GM23248 (cell line): ENCODE measurements at regions not wholly inside any gene's neighbourhood (a gene's known extent, or its start where the extent isn't known, plus 50 kb on each side); places are given as distances from the start of the nearest gene placed in this dataset.

Experiments
- DNase-seq: peaks from one replicate; pipeline ENCODE4 v3.0.0-alpha.2; 2015
- H2AFZ ChIP-seq: fragments of 200-600 bp; sonication (generic); 2 replicates; pipeline ENCODE4 v1.6.1; 2016; ENCODE audit warnings: antibody characterized with exemption
- H3F3A ChIP-seq: fragments of 200-600 bp; sonication (generic); 2 replicates; pipeline ENCODE4 v1.6.1; 2016; ENCODE audit warnings: mild to moderate bottlenecking, antibody characterized with exemption, mixed run types; ENCODE audit not compliant: insufficient read depth
- H3K27ac ChIP-seq: fragments of 200-600 bp; sonication (generic); 2 replicates; pipeline ENCODE4 v1.5.1; 2016; ENCODE audit warnings: mild to moderate bottlenecking
- H3K27me3 ChIP-seq: fragments of 200-600 bp; sonication (generic); replicated peaks from 2 replicates; pipeline ENCODE4 v1.6.1; 2016; ENCODE audit warnings: mild to moderate bottlenecking; ENCODE audit not compliant: insufficient read depth
- H3K36me3 ChIP-seq: fragments of 200-600 bp; sonication (generic); 2 replicates; pipeline ENCODE4 v1.6.1; 2016; ENCODE audit warnings: low read depth, mild to moderate bottlenecking
- H3K4me1 ChIP-seq: fragments of 200-600 bp; sonication (generic); 2 replicates; pipeline ENCODE4 v1.6.1; 2016; ENCODE audit warnings: mild to moderate bottlenecking; ENCODE audit not compliant: insufficient read depth
- H3K4me2 ChIP-seq: fragments of 200-600 bp; sonication (generic); one replicate; pipeline ENCODE4 v1.6.1; 2016; ENCODE audit warnings: mild to moderate bottlenecking; ENCODE audit not compliant: unreplicated experiment
- H3K4me3 ChIP-seq: fragments of 200-600 bp; sonication (generic); 2 replicates; pipeline ENCODE4 v1.5.1; 2016; ENCODE audit warnings: mild to moderate bottlenecking
- H3K79me2 ChIP-seq: fragments of 200-600 bp; sonication (generic); 2 replicates; pipeline ENCODE4 v1.6.1; 2016; ENCODE audit warnings: mild to moderate bottlenecking; ENCODE audit not compliant: insufficient read depth
- H3K9ac ChIP-seq: fragments of 200-600 bp; sonication (generic); 2 replicates; pipeline ENCODE4 v1.6.1; 2016; ENCODE audit warnings: mild to moderate bottlenecking
- H3K9me2 ChIP-seq: fragments of 200-600 bp; sonication (generic); 2 replicates; pipeline ENCODE4 v1.6.1; 2016; ENCODE audit warnings: mixed run types, mild to moderate bottlenecking, moderate library complexity; ENCODE audit not compliant: insufficient read depth
- H3K9me3 ChIP-seq: fragments of 200-600 bp; sonication (generic); one replicate; pipeline ENCODE4 v1.6.1; 2017; ENCODE audit warnings: low read depth
- H4K20me1 ChIP-seq: fragments of 200-600 bp; sonication (generic); 2 replicates; pipeline ENCODE4 v1.6.0; 2016; ENCODE audit not compliant: insufficient read depth
- EZH2 ChIP-seq: fragments of 200-600 bp; sonication (generic); IDR thresholded peaks from 2 replicates; pipeline ENCODE4 v1.6.1; 2018; ENCODE audit warnings: antibody characterized with exemption, mild to moderate bottlenecking; ENCODE audit not compliant: insufficient read depth, poor library complexity, severe bottlenecking
- EZH2phosphoT487 ChIP-seq: fragments of 200-600 bp; sonication (generic); IDR thresholded peaks from 2 replicates; pipeline ENCODE4 v1.6.1; 2018; ENCODE audit warnings: antibody characterized with exemption, moderate library complexity, mild to moderate bottlenecking, low read depth; ENCODE audit not compliant: insufficient read depth
- WGBS, 2 experiments: methylation state at CpG; one replicate each; pipeline ENCODE4 v1.1.6; 2015 to 2017; ENCODE audit warnings: low lambda C conversion rate in 2 of 2, low coverage in 1 of 2; ENCODE audit errors: missing lambda C conversion rate in 2 of 2; 5-methylcytosine and 5-hydroxymethylcytosine counted together
- in situ Hi-C: fragments of 300-500 bp; cut with MboI; formaldehyde crosslinking; loops from 2 replicates; pipeline ENCODE4 v1.15.0; 2020

DNA sequence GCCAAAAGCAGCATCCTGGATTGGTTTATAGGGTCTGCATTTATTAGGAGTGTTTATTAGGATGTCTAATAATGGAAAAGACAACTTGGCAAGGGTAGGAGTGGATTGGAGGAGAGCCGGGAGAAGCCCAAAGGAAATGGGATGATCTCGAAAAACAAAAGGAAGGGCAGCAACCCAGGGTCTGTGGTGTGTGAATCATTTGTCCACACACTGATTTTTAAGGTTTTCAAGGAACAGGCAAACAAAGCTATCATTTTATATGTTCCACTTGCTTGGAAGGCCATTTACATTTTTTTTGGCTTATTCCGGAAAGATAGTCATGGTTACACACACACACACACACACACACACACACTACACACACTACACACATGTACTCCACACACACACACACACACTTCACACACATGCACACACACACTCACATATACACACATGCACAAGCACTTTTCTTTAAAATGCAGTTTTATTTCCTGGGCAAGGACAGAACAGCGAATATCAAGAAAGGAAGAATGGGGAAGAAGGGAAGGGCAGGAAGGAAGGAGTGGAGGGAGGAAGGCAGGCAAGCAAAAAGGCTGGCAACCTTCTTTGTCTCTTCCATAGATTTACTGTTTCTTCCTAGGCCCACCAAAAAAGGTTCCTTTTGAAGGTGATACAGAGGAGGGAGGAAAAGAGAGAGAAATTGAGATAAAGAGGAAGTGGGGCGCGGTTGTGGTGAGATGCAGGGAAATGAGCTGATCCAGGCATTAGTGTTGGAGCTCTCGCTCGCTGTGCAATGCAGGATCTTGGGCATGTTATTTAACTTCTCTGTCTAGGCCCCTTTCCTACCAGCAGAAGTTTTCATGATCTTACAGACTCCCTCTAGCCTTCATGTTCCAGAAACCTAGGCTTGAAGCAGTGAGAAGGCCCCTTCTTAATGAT, 88.6 kb upstream of the MAML3 start:
- Histone ChIP-seq H3K4me1 (peaks cover 15% of the 10 kb centered on the region), H3K27ac (no peak overlapping the region), H3K9me2 (no peaks in the 10 kb centered on the region), H3K9me3 (no peaks in the 10 kb centered on the region), H3K4me3 (no peak overlapping the region), H3F3A (peaks cover 5% of the 10 kb centered on the region; the same call in 1 of the 2 replicates), H3K79me2 (no peaks in the 10 kb centered on the region), H2AFZ (peak overlapping the region; percentile 41; the same call in 1 of the 2 replicates), H3K36me3 (no peaks in the 10 kb centered on the region), H3K4me2 (no peak overlapping the region), H3K9ac (no peak overlapping the region), H3K27me3 (no peaks in the 10 kb centered on the region), H4K20me1 (no peaks in the 10 kb centered on the region)
- DNase-seq: no peak
- TF ChIP-seq EZH2phosphoT487: no peak
- TF ChIP-seq EZH2: no peak
- in situ Hi-C loops: loop anchor here (10.0 kb wide), 1 partner anchor 188 kb away; no protein-coding TSS in a partner anchor
- WGBS, 2 experiments: 93 to 97% methylated on average over 8 of the region's 8 CpGs

DNA sequence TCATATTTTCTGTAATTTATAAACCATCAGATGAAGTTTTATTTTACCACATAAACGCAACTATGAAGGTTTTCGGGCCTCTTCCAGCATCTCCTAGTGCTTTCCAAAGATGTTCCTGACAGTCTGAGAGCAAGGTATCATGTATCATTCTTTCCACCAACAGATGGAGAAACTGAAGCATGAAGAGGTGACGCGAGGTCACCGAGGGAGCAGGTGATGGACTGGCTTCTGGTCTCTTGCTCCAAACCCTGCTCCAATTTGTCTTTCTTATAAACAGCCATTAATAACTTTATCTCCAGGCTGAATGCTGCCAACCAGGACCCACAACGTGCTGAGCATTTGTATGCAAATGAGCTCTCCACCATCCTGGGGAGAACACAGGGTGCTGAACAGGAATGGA, 86.3 kb upstream of the MAML3 start:
- Histone ChIP-seq H3K9ac (no peak overlapping the region), H3K9me3 (no peaks in the 10 kb centered on the region), H3K36me3 (no peaks in the 10 kb centered on the region), H2AFZ (no peak overlapping the region), H3K9me2 (no peaks in the 10 kb centered on the region), H4K20me1 (no peaks in the 10 kb centered on the region), H3K27ac (no peak overlapping the region), H3K4me2 (no peak overlapping the region), H3K27me3 (no peaks in the 10 kb centered on the region), H3K79me2 (no peaks in the 10 kb centered on the region), H3K4me3 (no peak overlapping the region), H3F3A (peaks cover 18% of the 10 kb centered on the region), H3K4me1 (peaks cover 27% of the 10 kb centered on the region)
- DNase-seq: no peak
- WGBS, 2 experiments: 89 to 93% methylated on average over 6 of the region's 6 CpGs
- TF ChIP-seq EZH2 (no peak), EZH2phosphoT487 (no peak)
- in situ Hi-C loops: loop anchor here (10.0 kb wide), 1 partner anchor 185 kb away; no protein-coding TSS in a partner anchor

DNA sequence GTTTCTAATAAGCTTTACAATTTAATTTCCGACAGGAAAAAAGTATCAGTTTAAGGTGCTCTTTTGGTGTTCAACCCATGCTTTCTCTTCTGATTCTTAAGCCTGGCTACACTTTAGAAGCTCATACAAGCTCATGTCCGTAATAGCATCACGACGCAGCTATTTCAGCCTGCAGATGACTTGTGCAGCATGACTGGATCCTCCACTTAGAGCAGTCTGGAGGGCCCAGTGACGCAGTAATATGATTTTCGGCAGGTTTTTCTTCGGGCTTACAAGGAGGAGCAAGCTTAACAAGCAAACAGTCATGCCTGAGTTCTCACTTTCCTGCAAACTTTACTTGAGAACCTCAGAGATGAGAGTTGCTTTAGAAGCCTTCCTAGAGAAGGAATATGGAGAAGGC, 85.3 kb upstream of the MAML3 start:
- Histone ChIP-seq H3F3A (peaks cover 18% of the 10 kb centered on the region), H3K27ac (no peak overlapping the region), H3K4me3 (no peak overlapping the region), H3K4me2 (no peak overlapping the region), H3K9me3 (no peaks in the 10 kb centered on the region), H3K9me2 (no peaks in the 10 kb centered on the region), H3K9ac (no peak overlapping the region), H3K27me3 (no peaks in the 10 kb centered on the region), H4K20me1 (no peaks in the 10 kb centered on the region), H2AFZ (no peak overlapping the region), H3K36me3 (no peaks in the 10 kb centered on the region), H3K4me1 (peaks cover 27% of the 10 kb centered on the region), H3K79me2 (no peaks in the 10 kb centered on the region)
- TF ChIP-seq EZH2phosphoT487 (no peak), EZH2 (no peak)
- in situ Hi-C loops: no loop called here
- no peak for DNase-seq
- WGBS, 2 experiments: 97 to 98% methylated on average over 7 of the region's 7 CpGs

DNA sequence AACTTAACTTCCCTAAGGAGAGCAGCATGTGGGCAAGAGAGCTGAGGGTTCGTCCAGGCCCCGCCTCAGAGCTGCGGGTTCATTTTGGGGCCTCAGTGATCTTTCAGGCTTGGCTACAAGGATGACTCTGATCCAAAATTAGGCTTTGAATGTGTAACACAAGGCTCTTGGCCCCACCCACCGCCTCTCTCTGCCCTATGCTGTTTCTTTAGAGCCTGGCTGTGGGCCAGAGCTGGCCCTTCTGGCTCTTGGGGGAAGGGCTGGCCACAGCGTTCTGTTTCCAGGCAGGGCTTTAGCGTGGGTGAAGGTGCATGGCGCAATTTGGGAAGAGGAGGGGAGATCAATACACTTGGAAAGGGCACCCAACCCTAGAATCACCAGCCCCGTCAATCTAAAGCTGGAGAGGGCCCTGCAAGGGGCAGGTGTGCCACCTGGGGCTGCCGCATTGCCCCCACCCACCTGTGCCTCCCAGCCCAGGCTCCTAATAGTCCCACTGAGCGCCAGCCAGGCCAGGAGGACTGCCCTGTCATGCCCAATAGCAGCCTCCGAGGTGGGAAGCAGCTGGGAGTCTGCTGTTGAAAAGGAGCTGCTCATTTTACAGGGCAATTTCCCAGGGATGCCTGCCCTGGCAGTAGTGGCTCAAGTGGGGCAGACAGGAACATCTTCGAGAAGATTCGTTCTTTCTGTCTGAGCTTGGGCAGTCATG, 84.5 kb upstream of the MAML3 start:
- peak; percentile 94 for DNase-seq
- no peaks in the 10 kb centered on the region for H3K36me3 ChIP-seq
- H3K4me3 ChIP-seq: peak overlapping the region; percentile 61; the same call in 1 of the 2 replicates
- H3K4me2 ChIP-seq: peak overlapping the region; percentile 86
- peaks cover 31% of the 10 kb centered on the region for H3K4me1 ChIP-seq
- H3K27me3 ChIP-seq: no peaks in the 10 kb centered on the region
- H2AFZ ChIP-seq: peak overlapping the region; percentile 75
- TF ChIP-seq EZH2phosphoT487 (no peak), EZH2 (no peak)
- H3K79me2 ChIP-seq: no peaks in the 10 kb centered on the region
- H3K9me3 ChIP-seq: no peaks in the 10 kb centered on the region
- H3K9ac ChIP-seq: peak overlapping the region; percentile 75
- H4K20me1 ChIP-seq: no peaks in the 10 kb centered on the region
- H3F3A ChIP-seq: peaks cover 18% of the 10 kb centered on the region
- peak overlapping the region; percentile 91 for H3K27ac ChIP-seq
- in situ Hi-C loops: no loop called here
- 12 to 21% methylated on average over 13 of the region's 13 CpGs for WGBS, 2 experiments
- H3K9me2 ChIP-seq: no peaks in the 10 kb centered on the region
